GM23338 (cell line): ENCODE measurements at regions not wholly inside any gene's neighbourhood (a gene's known extent, or its start where the extent isn't known, plus 50 kb on each side); places are given as distances from the start of the nearest gene placed in this dataset.

Source experiments
- ATAC-seq: fragments of 200-7000 bp; cut with Tn5 transposase; 3 replicates; pipeline ENCODE4 v1.9.1; 2020
- DNase-seq: peaks from one replicate; pipeline ENCODE4 v3.0.0-alpha.2; 2015; ENCODE audit warnings: low spot score
- H2AFZ ChIP-seq: fragments of 200-600 bp; sonication (generic); 2 replicates; pipeline ENCODE4 v1.8.0; 2016; ENCODE audit warnings: antibody characterized with exemption, mild to moderate bottlenecking, moderate library complexity
- H3F3A ChIP-seq: fragments of 200-600 bp; sonication (generic); replicated peaks from 2 replicates; pipeline ENCODE4 v1.8.0; 2017; ENCODE audit warnings: antibody characterized with exemption, mixed run types, low read depth
- H3K27ac ChIP-seq: fragments of 200-600 bp; sonication (generic); 2 replicates; pipeline ENCODE4 v1.6.1; 2016; ENCODE audit warnings: low read depth
- H3K27me3 ChIP-seq: fragments of 200-600 bp; sonication (generic); 2 replicates; pipeline ENCODE4 v1.8.0; 2016; ENCODE audit warnings: mild to moderate bottlenecking, mixed run types, moderate library complexity; ENCODE audit not compliant: insufficient read depth
- H3K36me3 ChIP-seq: fragments of 200-600 bp; sonication (generic); 2 replicates; pipeline ENCODE4 v1.8.0; 2016; ENCODE audit warnings: mild to moderate bottlenecking; ENCODE audit not compliant: insufficient read depth
- H3K4me1 ChIP-seq: fragments of 200-600 bp; sonication (generic); 2 replicates; pipeline ENCODE4 v1.8.0; 2016; ENCODE audit warnings: mild to moderate bottlenecking, moderate library complexity; ENCODE audit not compliant: insufficient read depth
- H3K4me2 ChIP-seq: fragments of 200-600 bp; sonication (generic); 2 replicates; pipeline ENCODE4 v1.7.1; 2017; ENCODE audit warnings: mixed run types
- H3K4me3 ChIP-seq: fragments of 200-600 bp; sonication (generic); 2 replicates; pipeline ENCODE4 v1.6.1; 2016; ENCODE audit warnings: mixed run types
- H3K79me2 ChIP-seq: fragments of 200-600 bp; sonication (generic); replicated peaks from 2 replicates; pipeline ENCODE4 v1.8.0; 2017; ENCODE audit warnings: mild to moderate bottlenecking; ENCODE audit not compliant: insufficient read depth
- H3K9me2 ChIP-seq: fragments of 200-600 bp; sonication (generic); 2 replicates; pipeline ENCODE4 v1.8.0; 2017; ENCODE audit not compliant: insufficient read depth
- H4K20me1 ChIP-seq: fragments of 200-600 bp; sonication (generic); replicated peaks from 2 replicates; pipeline ENCODE4 v1.8.0; 2017; ENCODE audit warnings: mild to moderate bottlenecking; ENCODE audit not compliant: insufficient read depth
- H3K27ac Mint-ChIP-seq: 2 replicates; pipeline ENCODE4 v1.8.0; 2020; ENCODE audit warnings: inconsistent platforms, mild to moderate bottlenecking, moderate library complexity, mixed read lengths
- H3K27me3 Mint-ChIP-seq: 3 replicates; pipeline ENCODE4 v1.8.0; 2022; ENCODE audit warnings: low read depth, mild to moderate bottlenecking, moderate library complexity, mixed read lengths, inconsistent platforms; ENCODE audit not compliant: insufficient read depth, poor library complexity
- H3K36me3 Mint-ChIP-seq: 3 replicates; pipeline ENCODE4 v1.8.0; 2021; ENCODE audit warnings: low read depth, mild to moderate bottlenecking, inconsistent platforms, moderate library complexity, mixed read lengths
- H3K4me1 Mint-ChIP-seq: 3 replicates; pipeline ENCODE4 v1.8.0; 2020; ENCODE audit warnings: mild to moderate bottlenecking, inconsistent platforms, mixed read lengths
- H3K4me3 Mint-ChIP-seq: 3 replicates; pipeline ENCODE4 v1.8.0; 2021; ENCODE audit warnings: moderate library complexity, mild to moderate bottlenecking, inconsistent platforms, mixed read lengths
- H3K9me3 Mint-ChIP-seq: 3 replicates; pipeline ENCODE4 v1.8.0; 2020; ENCODE audit warnings: moderate library complexity, mild to moderate bottlenecking, inconsistent platforms, mixed read lengths
- CREB1 ChIP-seq: fragments of 250-450 bp; sonication (Bioruptor Pico); IDR thresholded peaks from 2 replicates; pipeline ENCODE4 v1.5.0; 2020; ENCODE audit warnings: low read depth, mild to moderate bottlenecking, moderate library complexity
- CTCF ChIP-seq, 2 experiments: fragments of 200-600 bp in 1 of 2; sonication (generic) in 1 of 2; conservative IDR thresholded peaks; 2 replicates each; pipeline versions ENCODE4 v1.5.1 to v1.6.1; 2016 to 2017; ENCODE audit warnings: antibody characterized with exemption in 2 of 2, low read depth in 2 of 2, mild to moderate bottlenecking in 2 of 2, moderate library complexity in 1 of 2
- ETS1 ChIP-seq: IDR thresholded peaks from 2 replicates; pipeline ENCODE4 v1.6.1; 2016; ENCODE audit warnings: antibody characterized with exemption
- EZH2 ChIP-seq: fragments of 200-600 bp; sonication (generic); IDR thresholded peaks from one replicate; pipeline ENCODE4 v1.8.0; 2017; ENCODE audit warnings: antibody characterized with exemption, mild to moderate bottlenecking, low read depth; ENCODE audit not compliant: unreplicated experiment
- EZH2phosphoT487 ChIP-seq: fragments of 200-600 bp; sonication (generic); IDR thresholded peaks from one replicate; pipeline ENCODE4 v1.8.1; 2018; ENCODE audit warnings: antibody characterized with exemption; ENCODE audit not compliant: unreplicated experiment
- JUNB ChIP-seq: IDR thresholded peaks from one replicate; pipeline ENCODE4 v1.6.1; 2016; ENCODE audit warnings: antibody characterized with exemption; ENCODE audit not compliant: unreplicated experiment
- NANOG ChIP-seq: IDR thresholded peaks from 2 replicates; pipeline ENCODE4 v1.6.1; 2016; ENCODE audit warnings: antibody characterized with exemption, borderline replicate concordance
- POLR2AphosphoS5 ChIP-seq: IDR thresholded peaks from 2 replicates; pipeline ENCODE4 v1.6.1; 2016; ENCODE audit warnings: antibody characterized with exemption, low read depth
- STAT1 ChIP-seq: IDR thresholded peaks from one replicate; pipeline ENCODE4 v1.6.1; 2016; ENCODE audit warnings: antibody characterized with exemption; ENCODE audit not compliant: unreplicated experiment
- ZNF114 ChIP-seq: fragments of 250-450 bp; sonication (Bioruptor Pico); IDR thresholded peaks from 2 replicates; pipeline ENCODE4 v1.5.0; 2020; ENCODE audit warnings: mild to moderate bottlenecking, moderate library complexity
- ZNF331 ChIP-seq: fragments of 250-450 bp; sonication (Bioruptor Pico); IDR thresholded peaks from 2 replicates; pipeline ENCODE4 v1.5.0; 2020; ENCODE audit warnings: low read depth, mild to moderate bottlenecking, moderate library complexity
- TF ChIP-seq, protein P1 (sequence below): fragments of 250-450 bp; sonication (Bioruptor Pico); IDR thresholded peaks from 2 replicates; pipeline ENCODE4 v1.5.0; 2020; ENCODE audit warnings: mild to moderate bottlenecking, moderate library complexity
- TF ChIP-seq, protein P2 (sequence below): IDR thresholded peaks from one replicate; pipeline ENCODE4 v1.6.1; 2018; ENCODE audit warnings: antibody characterized with exemption; ENCODE audit not compliant: unreplicated experiment

GRCh38 chr2:105521616-105522015 is 122.8 kb upstream of the FHL2 start:
- no peaks in the 10 kb centered on the region for H3K79me2 ChIP-seq
- Mint-ChIP-seq H3K36me3 (no peaks in the 10 kb centered on the region; the same call in 2 of the 3 replicates), H3K4me1 (no peaks in the 10 kb centered on the region), H3K9me3 (peaks cover 5% of the 10 kb centered on the region; the same call in 2 of the 3 replicates), H3K27ac (no peak overlapping the region), H3K27me3 (peaks cover 4% of the 10 kb centered on the region), H3K4me3 (no peak overlapping the region)
- H2AFZ ChIP-seq: no peak overlapping the region
- no peaks in the 10 kb centered on the region for H3K36me3 ChIP-seq
- no peaks in the 10 kb centered on the region for H3K27me3 ChIP-seq
- H3K9me2 ChIP-seq: no peaks in the 10 kb centered on the region
- H3K4me2 ChIP-seq: no peak overlapping the region
- no peak overlapping the region for H3K27ac ChIP-seq
- H4K20me1 ChIP-seq: no peaks in the 10 kb centered on the region
- no peak for ATAC-seq
- H3K4me1 ChIP-seq: no peaks in the 10 kb centered on the region
- TF ChIP-seq CTCF (conservative IDR thresholded peaks at IDR 0.05; ENCODE audit: low read depth in 2 of 2) (no peak), ETS1 (no peak), EZH2phosphoT487 (no peak), JUNB (no peak), EZH2 (no peak), STAT1 (no peak), POLR2AphosphoS5 (no peak), CREB1 (no peak), NANOG (no peak), ZNF331 (no peak), ZNF114 (CRISPR knock-in tag) (no peak)
- TF ChIP-seq, protein P1, sequence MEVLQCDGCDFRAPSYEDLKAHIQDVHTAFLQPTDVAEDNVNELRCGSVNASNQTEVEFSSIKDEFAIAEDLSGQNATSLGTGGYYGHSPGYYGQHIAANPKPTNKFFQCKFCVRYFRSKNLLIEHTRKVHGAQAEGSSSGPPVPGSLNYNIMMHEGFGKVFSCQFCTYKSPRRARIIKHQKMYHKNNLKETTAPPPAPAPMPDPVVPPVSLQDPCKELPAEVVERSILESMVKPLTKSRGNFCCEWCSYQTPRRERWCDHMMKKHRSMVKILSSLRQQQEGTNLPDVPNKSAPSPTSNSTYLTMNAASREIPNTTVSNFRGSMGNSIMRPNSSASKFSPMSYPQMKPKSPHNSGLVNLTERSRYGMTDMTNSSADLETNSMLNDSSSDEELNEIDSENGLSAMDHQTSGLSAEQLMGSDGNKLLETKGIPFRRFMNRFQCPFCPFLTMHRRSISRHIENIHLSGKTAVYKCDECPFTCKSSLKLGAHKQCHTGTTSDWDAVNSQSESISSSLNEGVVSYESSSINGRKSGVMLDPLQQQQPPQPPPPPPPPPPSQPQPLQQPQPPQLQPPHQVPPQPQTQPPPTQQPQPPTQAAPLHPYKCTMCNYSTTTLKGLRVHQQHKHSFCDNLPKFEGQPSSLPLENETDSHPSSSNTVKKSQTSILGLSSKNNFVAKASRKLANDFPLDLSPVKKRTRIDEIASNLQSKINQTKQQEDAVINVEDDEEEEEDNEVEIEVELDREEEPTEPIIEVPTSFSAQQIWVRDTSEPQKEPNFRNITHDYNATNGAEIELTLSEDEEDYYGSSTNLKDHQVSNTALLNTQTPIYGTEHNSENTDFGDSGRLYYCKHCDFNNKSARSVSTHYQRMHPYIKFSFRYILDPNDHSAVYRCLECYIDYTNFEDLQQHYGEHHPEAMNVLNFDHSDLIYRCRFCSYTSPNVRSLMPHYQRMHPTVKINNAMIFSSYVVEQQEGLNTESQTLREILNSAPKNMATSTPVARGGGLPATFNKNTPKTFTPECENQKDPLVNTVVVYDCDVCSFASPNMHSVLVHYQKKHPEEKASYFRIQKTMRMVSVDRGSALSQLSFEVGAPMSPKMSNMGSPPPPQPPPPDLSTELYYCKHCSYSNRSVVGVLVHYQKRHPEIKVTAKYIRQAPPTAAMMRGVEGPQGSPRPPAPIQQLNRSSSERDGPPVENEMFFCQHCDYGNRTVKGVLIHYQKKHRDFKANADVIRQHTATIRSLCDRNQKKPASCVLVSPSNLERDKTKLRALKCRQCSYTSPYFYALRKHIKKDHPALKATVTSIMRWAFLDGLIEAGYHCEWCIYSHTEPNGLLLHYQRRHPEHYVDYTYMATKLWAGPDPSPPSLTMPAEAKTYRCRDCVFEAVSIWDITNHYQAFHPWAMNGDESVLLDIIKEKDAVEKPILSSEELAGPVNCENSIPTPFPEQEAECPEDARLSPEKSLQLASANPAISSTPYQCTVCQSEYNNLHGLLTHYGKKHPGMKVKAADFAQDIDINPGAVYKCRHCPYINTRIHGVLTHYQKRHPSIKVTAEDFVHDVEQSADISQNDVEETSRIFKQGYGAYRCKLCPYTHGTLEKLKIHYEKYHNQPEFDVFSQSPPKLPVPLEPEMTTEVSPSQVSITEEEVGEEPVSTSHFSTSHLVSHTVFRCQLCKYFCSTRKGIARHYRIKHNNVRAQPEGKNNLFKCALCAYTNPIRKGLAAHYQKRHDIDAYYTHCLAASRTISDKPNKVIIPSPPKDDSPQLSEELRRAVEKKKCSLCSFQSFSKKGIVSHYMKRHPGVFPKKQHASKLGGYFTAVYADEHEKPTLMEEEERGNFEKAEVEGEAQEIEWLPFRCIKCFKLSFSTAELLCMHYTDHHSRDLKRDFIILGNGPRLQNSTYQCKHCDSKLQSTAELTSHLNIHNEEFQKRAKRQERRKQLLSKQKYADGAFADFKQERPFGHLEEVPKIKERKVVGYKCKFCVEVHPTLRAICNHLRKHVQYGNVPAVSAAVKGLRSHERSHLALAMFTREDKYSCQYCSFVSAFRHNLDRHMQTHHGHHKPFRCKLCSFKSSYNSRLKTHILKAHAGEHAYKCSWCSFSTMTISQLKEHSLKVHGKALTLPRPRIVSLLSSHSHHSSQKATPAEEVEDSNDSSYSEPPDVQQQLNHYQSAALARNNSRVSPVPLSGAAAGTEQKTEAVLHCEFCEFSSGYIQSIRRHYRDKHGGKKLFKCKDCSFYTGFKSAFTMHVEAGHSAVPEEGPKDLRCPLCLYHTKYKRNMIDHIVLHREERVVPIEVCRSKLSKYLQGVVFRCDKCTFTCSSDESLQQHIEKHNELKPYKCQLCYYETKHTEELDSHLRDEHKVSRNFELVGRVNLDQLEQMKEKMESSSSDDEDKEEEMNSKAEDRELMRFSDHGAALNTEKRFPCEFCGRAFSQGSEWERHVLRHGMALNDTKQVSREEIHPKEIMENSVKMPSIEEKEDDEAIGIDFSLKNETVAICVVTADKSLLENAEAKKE (CRISPR knock-in tag): no peak
- TF ChIP-seq, protein P2, sequence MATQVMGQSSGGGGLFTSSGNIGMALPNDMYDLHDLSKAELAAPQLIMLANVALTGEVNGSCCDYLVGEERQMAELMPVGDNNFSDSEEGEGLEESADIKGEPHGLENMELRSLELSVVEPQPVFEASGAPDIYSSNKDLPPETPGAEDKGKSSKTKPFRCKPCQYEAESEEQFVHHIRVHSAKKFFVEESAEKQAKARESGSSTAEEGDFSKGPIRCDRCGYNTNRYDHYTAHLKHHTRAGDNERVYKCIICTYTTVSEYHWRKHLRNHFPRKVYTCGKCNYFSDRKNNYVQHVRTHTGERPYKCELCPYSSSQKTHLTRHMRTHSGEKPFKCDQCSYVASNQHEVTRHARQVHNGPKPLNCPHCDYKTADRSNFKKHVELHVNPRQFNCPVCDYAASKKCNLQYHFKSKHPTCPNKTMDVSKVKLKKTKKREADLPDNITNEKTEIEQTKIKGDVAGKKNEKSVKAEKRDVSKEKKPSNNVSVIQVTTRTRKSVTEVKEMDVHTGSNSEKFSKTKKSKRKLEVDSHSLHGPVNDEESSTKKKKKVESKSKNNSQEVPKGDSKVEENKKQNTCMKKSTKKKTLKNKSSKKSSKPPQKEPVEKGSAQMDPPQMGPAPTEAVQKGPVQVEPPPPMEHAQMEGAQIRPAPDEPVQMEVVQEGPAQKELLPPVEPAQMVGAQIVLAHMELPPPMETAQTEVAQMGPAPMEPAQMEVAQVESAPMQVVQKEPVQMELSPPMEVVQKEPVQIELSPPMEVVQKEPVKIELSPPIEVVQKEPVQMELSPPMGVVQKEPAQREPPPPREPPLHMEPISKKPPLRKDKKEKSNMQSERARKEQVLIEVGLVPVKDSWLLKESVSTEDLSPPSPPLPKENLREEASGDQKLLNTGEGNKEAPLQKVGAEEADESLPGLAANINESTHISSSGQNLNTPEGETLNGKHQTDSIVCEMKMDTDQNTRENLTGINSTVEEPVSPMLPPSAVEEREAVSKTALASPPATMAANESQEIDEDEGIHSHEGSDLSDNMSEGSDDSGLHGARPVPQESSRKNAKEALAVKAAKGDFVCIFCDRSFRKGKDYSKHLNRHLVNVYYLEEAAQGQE: no peak
- H3K4me3 ChIP-seq: no peak overlapping the region
- no peak for DNase-seq
- H3F3A ChIP-seq: no peaks in the 10 kb centered on the region
